Fibroblast of skin of back (primary cell): ENCODE measurements at regions not wholly inside any gene's neighbourhood (a gene's known extent, or its start where the extent isn't known, plus 50 kb on each side); places are given as distances from the start of the nearest gene placed in this dataset.

Experiments used
- DNase-seq: peaks from one replicate; pipeline ENCODE4 v3.0.0-alpha.2; 2013

GRCh38 chr4:32472918-32473317, 1752.7 kb downstream of the PCDH7 start:
- no peak for DNase-seq

GRCh38 chr4:32475710-32476109, 1755.5 kb downstream of the PCDH7 start:
- no peak for DNase-seq

DNA sequence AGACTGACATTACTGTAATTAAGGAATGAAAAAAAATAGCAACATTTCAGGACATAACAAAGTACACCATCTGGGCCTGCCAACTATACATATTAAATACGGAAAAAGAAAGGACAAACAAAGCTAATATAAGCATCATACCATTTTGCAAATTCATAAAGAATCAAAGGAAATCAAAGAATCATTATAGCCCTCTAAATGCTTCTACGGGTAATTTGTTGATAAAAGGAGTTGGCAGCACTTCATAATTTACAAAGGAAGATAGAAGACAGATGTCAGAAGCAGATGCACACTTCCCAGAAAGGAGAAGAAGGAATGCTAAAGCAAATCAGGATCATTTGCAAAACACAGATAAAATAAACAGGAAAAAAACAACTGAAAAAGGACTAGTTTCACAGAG, 1757.3 kb downstream of the PCDH7 start:
- no peak for DNase-seq

- DNase-seq: peak; percentile 34
Observed at GRCh38 chr4:32485956-32486355, 1765.8 kb downstream of the PCDH7 start.

DNA sequence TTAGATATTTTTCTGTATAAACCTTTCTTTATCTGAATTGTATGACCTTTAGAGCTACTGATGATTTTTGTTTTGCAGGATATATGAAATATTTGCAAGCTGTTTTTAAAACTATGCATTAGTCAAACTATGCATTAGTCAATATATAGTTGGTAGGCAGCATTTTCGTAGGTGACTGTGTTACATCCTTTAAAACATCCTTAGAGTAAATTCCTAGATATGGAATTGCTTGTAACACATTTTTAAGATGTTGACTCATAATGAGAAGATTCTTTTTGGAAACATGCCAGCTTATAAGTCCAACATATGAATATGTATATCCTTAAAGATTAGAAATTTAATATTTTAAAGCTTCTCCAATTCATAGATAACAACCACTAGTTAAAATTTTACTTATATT, 1768.5 kb downstream of the PCDH7 start:
- peak; percentile 78 for DNase-seq

GRCh38 chr4:32499171-32499570, 1779.0 kb downstream of the PCDH7 start:
- peak; percentile 85 for DNase-seq

DNA sequence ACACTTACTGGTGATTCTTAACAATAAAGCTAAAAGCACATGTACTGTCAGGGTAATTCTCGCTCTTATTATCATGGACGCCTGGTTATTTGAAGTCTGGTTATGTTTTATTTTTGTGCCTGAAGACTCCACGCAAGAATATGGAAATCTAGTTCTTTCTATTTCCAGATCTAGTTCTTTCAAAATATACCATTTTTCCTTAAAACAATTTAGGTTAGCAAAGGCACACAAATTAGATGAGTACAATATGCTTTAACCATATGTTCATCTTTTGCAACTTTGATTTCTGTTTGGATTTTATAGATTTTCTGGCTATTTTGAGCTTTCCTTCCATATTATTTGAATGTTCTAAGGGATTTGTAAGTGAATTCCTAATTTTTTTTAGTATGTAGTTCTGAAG, 1783.1 kb downstream of the PCDH7 start:
- no peak for DNase-seq

- no peak for DNase-seq
Observed at GRCh38 chr4:32506067-32506466, 1785.9 kb downstream of the PCDH7 start.

GRCh38 chr4:32519060-32519459, 1798.9 kb downstream of the PCDH7 start:
- no peak for DNase-seq

- DNase-seq: no peak
Observed at GRCh38 chr4:32525420-32525819, 1805.3 kb downstream of the PCDH7 start.

- DNase-seq: no peak
Observed at GRCh38 chr4:32544846-32545245, 1824.7 kb downstream of the PCDH7 start.

GRCh38 chr4:32551943-32552342, 1831.8 kb downstream of the PCDH7 start:
- no peak for DNase-seq

DNA sequence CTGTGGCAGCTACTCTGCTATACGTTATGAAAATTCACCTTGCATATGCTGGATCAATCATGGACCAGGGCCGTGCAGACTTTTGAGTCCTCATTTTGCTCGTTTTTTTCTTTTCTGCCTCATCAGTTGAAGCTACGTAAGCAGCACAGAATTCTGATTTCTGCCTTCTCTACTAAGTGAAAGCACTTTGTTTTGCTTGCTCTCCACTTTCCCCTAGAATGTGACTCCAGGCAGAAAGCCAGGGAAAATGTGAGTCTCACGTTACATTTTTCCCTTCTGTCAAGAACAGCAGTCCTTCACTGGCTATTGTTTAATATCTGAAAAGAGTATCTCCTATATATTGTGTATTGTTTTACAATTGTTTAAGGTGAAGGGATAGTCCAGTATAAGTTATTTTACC, 1840.1 kb downstream of the PCDH7 start:
- DNase-seq: peak; percentile 62

DNA sequence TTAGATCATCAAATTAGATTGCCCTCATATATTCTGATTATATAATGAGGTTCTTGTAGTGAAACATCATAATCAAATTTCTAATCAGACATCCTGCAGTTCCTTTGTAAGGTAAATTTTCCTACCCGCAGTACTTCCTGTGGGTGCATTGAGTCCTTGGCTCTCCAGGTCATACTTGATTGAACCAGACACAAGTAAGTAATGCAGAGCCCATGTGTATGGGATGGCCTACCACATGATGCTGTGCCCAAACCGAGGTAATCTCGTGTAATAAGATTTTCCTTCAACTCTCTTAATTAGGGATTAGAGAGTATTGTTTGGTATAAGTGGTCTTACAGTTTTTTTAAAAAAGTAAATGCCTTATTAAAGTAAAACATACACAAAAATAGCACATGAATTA, 1841.8 kb downstream of the PCDH7 start:
- DNase-seq: no peak

DNA sequence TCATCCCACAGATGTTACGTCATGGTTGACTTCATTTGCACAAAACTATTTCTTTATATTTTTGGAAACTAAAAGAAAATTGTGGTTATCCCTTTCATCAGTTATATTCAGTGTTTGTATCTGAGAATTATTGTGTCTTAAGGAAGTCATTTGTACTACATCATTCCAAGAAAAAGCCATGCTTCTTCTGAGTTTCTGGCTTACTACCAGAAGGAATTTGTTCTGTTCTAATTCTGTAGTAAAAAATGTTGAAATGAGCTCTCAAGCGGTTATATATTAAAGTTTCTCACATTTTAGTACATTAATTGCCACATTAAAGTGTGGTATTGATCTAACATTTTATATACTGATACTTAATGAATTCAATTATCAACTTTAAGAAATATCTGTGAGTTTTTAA, 1844.5 kb downstream of the PCDH7 start:
- DNase-seq: no peak

DNA sequence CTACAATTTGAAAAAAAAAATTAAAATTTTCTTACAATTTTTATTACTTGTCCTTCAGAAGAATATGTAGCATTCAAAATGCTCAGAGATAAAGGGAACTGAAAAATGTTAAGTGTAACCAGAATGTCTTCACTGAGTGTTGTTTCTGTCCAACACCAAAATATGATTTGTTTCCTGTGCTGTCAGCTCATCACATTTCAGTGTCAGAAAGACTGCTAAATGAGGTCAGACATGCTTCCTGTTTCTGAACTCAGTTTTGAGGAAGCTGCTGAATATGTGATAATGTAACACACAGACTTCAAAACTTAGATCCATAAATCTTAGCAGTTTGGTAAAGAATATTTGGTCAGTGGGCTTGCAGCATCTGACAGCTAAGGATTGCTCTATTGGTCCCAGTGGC, 1849.7 kb downstream of the PCDH7 start:
- DNase-seq: no peak

DNA sequence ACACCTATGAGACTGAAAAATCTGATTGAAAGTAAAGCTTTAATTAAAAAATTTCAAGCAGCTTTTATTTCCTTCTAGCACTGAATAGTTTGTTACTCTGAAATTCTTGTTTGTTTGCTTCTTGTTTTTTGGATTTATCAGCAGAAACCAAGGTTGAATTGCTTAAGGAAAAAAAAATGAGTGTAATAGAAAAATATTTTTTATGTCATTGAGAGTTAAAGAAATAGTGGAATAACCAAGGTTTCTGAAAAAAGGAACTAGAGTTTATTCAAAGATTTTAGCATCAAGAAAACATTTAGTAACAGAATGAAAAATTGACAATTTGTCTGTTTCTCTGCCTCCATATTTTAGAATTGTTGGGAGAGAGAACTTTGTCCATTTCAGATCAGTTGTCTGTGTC, 1852.2 kb downstream of the PCDH7 start:
- DNase-seq: no peak

DNA sequence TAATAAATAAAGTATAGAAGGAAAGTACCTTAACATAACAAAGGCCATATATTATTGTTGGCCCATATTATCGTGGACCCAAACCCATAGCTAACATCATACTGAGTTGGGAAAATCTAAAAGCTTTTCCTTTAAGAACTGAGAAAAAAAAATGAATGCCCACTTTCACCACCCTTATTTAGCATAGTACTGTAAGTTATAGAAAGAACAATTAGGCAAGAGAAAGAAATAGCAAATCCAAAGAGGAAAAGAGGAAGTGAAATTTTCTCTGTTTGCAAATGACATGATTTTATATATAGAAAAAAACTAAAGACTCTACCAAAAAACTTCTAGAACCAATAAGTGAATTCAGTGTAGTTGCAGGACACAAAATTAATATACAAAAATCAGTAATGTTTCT, 1854.6 kb downstream of the PCDH7 start:
- no peak for DNase-seq

DNA sequence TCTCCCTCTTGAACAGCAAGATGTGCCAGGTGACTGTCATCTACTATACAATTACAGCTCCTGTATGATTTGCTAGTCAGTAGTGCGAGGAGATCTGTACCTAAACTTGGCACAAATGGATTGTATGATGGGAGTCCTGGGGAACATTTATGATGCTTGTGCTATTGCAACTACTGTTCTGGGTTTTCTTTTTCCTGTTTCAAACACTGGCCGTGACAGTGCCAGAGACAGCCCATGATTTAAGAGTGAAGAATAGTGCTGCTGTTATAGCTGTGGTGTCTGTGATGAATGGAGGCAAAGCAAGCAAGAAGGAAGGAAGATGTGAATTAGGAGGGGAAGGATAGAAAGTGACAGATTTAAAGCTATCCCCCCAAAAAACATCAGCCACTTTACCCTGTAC, 1868.9 kb downstream of the PCDH7 start:
- no peak for DNase-seq

- no peak for DNase-seq
Observed at GRCh38 chr4:32589853-32590252, 1869.7 kb downstream of the PCDH7 start.

- no peak for DNase-seq
Observed at GRCh38 chr4:32597354-32597753, 1877.2 kb downstream of the PCDH7 start.

GRCh38 chr4:32601848-32602247, 1881.7 kb downstream of the PCDH7 start:
- DNase-seq: no peak

DNA sequence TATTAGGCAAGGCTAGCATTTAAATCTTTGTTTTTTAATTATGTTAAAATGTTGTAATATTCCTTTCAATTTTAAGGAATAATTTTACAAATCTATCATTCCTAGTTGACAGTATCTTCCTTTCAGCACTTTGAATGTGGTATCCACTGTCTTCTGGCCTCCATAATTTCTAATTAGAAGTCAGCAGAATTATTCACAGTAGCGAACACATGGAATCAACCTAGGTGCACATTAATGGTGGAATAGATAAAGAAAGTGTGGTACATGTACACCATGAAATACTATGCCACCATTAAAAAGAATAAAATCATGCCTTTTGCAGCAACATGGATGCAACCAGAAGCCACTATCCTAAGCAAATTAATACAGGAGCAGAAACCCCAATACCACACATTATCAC, 1887.8 kb downstream of the PCDH7 start:
- DNase-seq: no peak

GRCh38 chr4:32624943-32625603, 1904.9 kb downstream of the PCDH7 start:
- no peak for DNase-seq

DNA sequence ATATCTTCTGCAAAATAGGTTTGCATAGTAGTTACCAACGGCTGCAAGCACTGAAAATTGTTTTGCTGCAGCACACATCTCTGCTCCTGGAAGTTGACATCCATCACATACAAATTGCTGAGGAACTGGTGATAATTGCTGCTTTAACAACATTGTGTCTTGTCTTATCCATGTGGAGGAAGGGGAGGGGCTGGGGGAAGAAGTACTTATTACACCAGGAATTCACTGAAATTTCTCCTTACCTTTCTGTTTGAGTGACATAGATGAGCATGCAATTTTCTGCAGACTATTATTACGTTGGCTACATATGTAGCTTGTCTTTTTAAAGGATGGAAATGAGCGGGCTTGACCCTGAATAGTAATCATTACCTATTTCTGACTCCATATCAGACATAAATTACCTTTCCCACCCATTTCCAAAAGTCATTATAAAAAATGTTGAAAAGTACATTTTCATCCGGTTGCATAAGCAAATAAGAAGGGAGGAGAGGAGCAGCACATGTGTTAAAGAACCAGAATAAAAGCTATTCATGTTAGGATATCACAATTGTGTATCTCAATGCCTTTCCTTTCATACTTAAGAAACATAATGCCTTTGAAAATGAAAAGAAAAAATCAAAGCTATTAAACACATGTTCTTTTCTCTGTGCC, 1905.6 kb downstream of the PCDH7 start:
- no peak for DNase-seq
